ENCODE measurements at regions not wholly inside any gene's neighbourhood (a gene's known extent, or its start where the extent isn't known, plus 50 kb on each side); places are given as distances from the start of the nearest gene placed in this dataset.

- no peak overlapping the region for H3K23ac ChIP-seq (ENCODE audit: low read length in 2 of 2)
- H4K8ac ChIP-seq (ENCODE audit: low read length): no peak overlapping the region
- no peaks in the 10 kb centered on the region for H3K79me1 ChIP-seq (replicated peaks; ENCODE audit: low read length, poor library complexity, severe bottlenecking)
- H3K9me3 ChIP-seq (ENCODE audit: control insufficient read depth, low read length): peaks cover 3% of the 10 kb centered on the region
- no peak overlapping the region for H3K27ac ChIP-seq (ENCODE audit: low read length, poor library complexity, severe bottlenecking)
- H3K4me3 ChIP-seq (ENCODE audit: insufficient read depth in 1 of 2, low read depth in 1 of 2, low read length in 2 of 2): no peak overlapping the region
- H3K9ac ChIP-seq (ENCODE audit: low read length): no peak overlapping the region
- no peaks in the 10 kb centered on the region for H3K36me3 ChIP-seq (ENCODE audit: control insufficient read depth in 1 of 2, insufficient read depth in 2 of 2, low read depth in 1 of 2, low read length in 2 of 2)
- H4K91ac ChIP-seq (ENCODE audit: low read length): no peak overlapping the region
- no peak overlapping the region for H3K18ac ChIP-seq (ENCODE audit: low read depth in 1 of 2, low read length in 2 of 2)
- H2BK120ac ChIP-seq (ENCODE audit: low read depth, low read length): no peak overlapping the region
- no peak overlapping the region for H2BK15ac ChIP-seq (ENCODE audit: low read depth, poor library complexity, severe bottlenecking)
- H2AFZ ChIP-seq (ENCODE audit: low read depth, low read length): no peak overlapping the region
- DNase-seq: no peak
- H3K4me2 ChIP-seq (ENCODE audit: low read length, poor library complexity, severe bottlenecking): no peak overlapping the region
- WGBS: 79% methylated on average over 4 of the region's 4 CpGs
- H3K4ac ChIP-seq (ENCODE audit: low read depth in 1 of 2, low read length in 2 of 2): no peak overlapping the region
- no peak overlapping the region for H2BK12ac ChIP-seq (ENCODE audit: low read length in 2 of 2)
- H2AK5ac ChIP-seq (ENCODE audit: low read length, severe bottlenecking): no peak overlapping the region
- H3K14ac ChIP-seq (ENCODE audit: low read length in 2 of 2): no peak overlapping the region
- H2BK5ac ChIP-seq (ENCODE audit: low read depth, low read length, poor library complexity, severe bottlenecking): no peak overlapping the region
- peaks cover 2 to 5% of the 10 kb centered on the region in 2 experiments for H3K27me3 ChIP-seq (ENCODE audit: control insufficient read depth in 1 of 2, insufficient read depth in 1 of 2, low read length in 2 of 2)
- H3K4me1 ChIP-seq (ENCODE audit: control insufficient read depth, insufficient read depth, low read depth, low read length): no peaks in the 10 kb centered on the region
Observed at GRCh38 chr16:54576785-54577184, 290.2 kb upstream of the IRX3 start.

GRCh38 chr16:54568906-54569807, 282.6 kb upstream of the IRX3 start:
- Histone ChIP-seq H3K4ac (ENCODE audit: low read depth in 1 of 2, low read length in 2 of 2) (no peak overlapping the region), H2BK120ac (ENCODE audit: low read depth, low read length) (no peak overlapping the region), H3K79me1 (replicated peaks; ENCODE audit: low read length, poor library complexity, severe bottlenecking) (no peaks in the 10 kb centered on the region), H3K4me1 (ENCODE audit: control insufficient read depth, insufficient read depth, low read depth, low read length) (no peaks in the 10 kb centered on the region), H2AFZ (ENCODE audit: low read depth, low read length) (no peak overlapping the region), H3K9me3 (ENCODE audit: control insufficient read depth, low read length) (no peaks in the 10 kb centered on the region), H3K23ac (ENCODE audit: low read length in 2 of 2) (no peak overlapping the region), H2BK12ac (ENCODE audit: low read length in 2 of 2) (no peak overlapping the region), H3K14ac (ENCODE audit: low read length in 2 of 2) (no peak overlapping the region), H3K9ac (ENCODE audit: low read length) (no peak overlapping the region), H3K4me2 (ENCODE audit: low read length, poor library complexity, severe bottlenecking) (no peak overlapping the region), H3K27me3 (ENCODE audit: control insufficient read depth in 1 of 2, insufficient read depth in 1 of 2, low read length in 2 of 2) (peaks cover 0 to 3% of the 10 kb centered on the region in 2 experiments), H4K8ac (ENCODE audit: low read length) (no peak overlapping the region), H3K4me3 (ENCODE audit: insufficient read depth in 1 of 2, low read depth in 1 of 2, low read length in 2 of 2) (no peak overlapping the region), H3K27ac (ENCODE audit: low read length, poor library complexity, severe bottlenecking) (no peak overlapping the region), H4K91ac (ENCODE audit: low read length) (no peak overlapping the region), H2BK5ac (ENCODE audit: low read depth, low read length, poor library complexity, severe bottlenecking) (no peak overlapping the region), H3K18ac (ENCODE audit: low read depth in 1 of 2, low read length in 2 of 2) (no peak overlapping the region), H3K36me3 (ENCODE audit: control insufficient read depth in 1 of 2, insufficient read depth in 2 of 2, low read depth in 1 of 2, low read length in 2 of 2) (no peaks in the 10 kb centered on the region), H2BK15ac (ENCODE audit: low read depth, poor library complexity, severe bottlenecking) (no peak overlapping the region), H2AK5ac (ENCODE audit: low read length, severe bottlenecking) (no peak overlapping the region)
- WGBS: 82% methylated on average over 9 of the region's 9 CpGs
- no peak for DNase-seq

DNA sequence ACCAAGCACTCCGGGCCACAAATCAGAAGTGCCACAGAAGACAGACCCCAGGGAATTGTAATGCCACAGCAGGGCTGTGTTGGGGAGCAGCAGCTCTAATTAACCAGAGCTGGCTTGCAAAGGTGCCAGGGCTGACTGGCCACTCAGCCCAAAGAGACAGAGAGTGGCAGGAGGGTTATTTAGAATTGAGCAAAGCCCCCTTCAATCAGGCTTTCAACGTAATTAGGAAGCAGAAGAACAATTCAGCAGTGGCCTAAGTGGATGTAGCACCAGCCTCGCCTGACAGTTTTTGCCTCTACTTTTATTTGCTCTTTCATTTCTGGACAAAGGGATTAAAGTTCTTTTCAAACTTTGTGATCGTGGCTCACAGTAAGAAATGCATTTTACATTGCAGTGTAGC, 278.3 kb upstream of the IRX3 start:
- Histone ChIP-seq H3K79me1 (replicated peaks; ENCODE audit: low read length, poor library complexity, severe bottlenecking) (no peaks in the 10 kb centered on the region), H3K27ac (ENCODE audit: low read length, poor library complexity, severe bottlenecking) (no peak overlapping the region), H4K8ac (ENCODE audit: low read length) (no peak overlapping the region), H2BK120ac (ENCODE audit: low read depth, low read length) (no peak overlapping the region), H3K4me3 (ENCODE audit: insufficient read depth in 1 of 2, low read depth in 1 of 2, low read length in 2 of 2) (no peak overlapping the region), H2BK12ac (ENCODE audit: low read length in 2 of 2) (no peak overlapping the region), H2AK5ac (ENCODE audit: low read length, severe bottlenecking) (no peak overlapping the region), H3K4ac (ENCODE audit: low read depth in 1 of 2, low read length in 2 of 2) (no peak overlapping the region), H3K23ac (ENCODE audit: low read length in 2 of 2) (no peak overlapping the region), H3K14ac (ENCODE audit: low read length in 2 of 2) (no peak overlapping the region), H4K91ac (ENCODE audit: low read length) (no peak overlapping the region), H2AFZ (ENCODE audit: low read depth, low read length) (no peak overlapping the region), H2BK15ac (ENCODE audit: low read depth, poor library complexity, severe bottlenecking) (no peak overlapping the region), H3K9me3 (ENCODE audit: control insufficient read depth, low read length) (peaks cover 4% of the 10 kb centered on the region), H3K18ac (ENCODE audit: low read depth in 1 of 2, low read length in 2 of 2) (no peak overlapping the region), H3K4me1 (ENCODE audit: control insufficient read depth, insufficient read depth, low read depth, low read length) (no peaks in the 10 kb centered on the region), H3K27me3 (ENCODE audit: control insufficient read depth in 1 of 2, insufficient read depth in 1 of 2, low read length in 2 of 2) (peaks cover 0 to 3% of the 10 kb centered on the region in 2 experiments), H3K36me3 (ENCODE audit: control insufficient read depth in 1 of 2, insufficient read depth in 2 of 2, low read depth in 1 of 2, low read length in 2 of 2) (no peaks in the 10 kb centered on the region), H3K9ac (ENCODE audit: low read length) (no peak overlapping the region), H3K4me2 (ENCODE audit: low read length, poor library complexity, severe bottlenecking) (no peak overlapping the region), H2BK5ac (ENCODE audit: low read depth, low read length, poor library complexity, severe bottlenecking) (no peak overlapping the region)
- WGBS: 74% methylated on average over 4 of the region's 4 CpGs
- DNase-seq: no peak

DNA sequence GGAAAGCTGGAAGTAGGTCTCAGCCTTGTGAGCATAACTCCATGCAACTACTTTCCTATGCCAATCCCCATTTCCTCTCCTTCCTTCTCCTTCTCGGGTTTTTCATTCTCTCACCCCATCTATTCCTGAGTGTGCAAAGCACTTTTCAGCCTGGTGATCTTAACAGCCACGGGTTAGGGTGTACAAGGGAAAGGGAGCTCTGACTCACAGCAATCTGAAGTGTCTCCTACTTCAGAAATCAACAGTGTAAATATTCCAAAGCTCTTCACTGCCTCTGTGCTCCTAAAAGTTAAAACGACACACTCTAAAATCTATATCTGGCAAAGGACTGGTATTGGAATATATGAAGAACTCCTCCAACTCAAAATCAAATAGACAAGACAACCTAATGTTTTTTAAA, 268.0 kb upstream of the IRX3 start:
- no peak overlapping the region for H2BK5ac ChIP-seq (ENCODE audit: low read depth, low read length, poor library complexity, severe bottlenecking)
- H3K36me3 ChIP-seq (ENCODE audit: control insufficient read depth in 1 of 2, insufficient read depth in 2 of 2, low read depth in 1 of 2, low read length in 2 of 2): no peaks in the 10 kb centered on the region
- H2AK5ac ChIP-seq (ENCODE audit: low read length, severe bottlenecking): no peak overlapping the region
- no peak overlapping the region for H3K27ac ChIP-seq (ENCODE audit: low read length, poor library complexity, severe bottlenecking)
- no peak overlapping the region for H3K18ac ChIP-seq (ENCODE audit: low read depth in 1 of 2, low read length in 2 of 2)
- no peaks in the 10 kb centered on the region for H3K4me1 ChIP-seq (ENCODE audit: control insufficient read depth, insufficient read depth, low read depth, low read length)
- no peaks in the 10 kb centered on the region for H3K79me1 ChIP-seq (replicated peaks; ENCODE audit: low read length, poor library complexity, severe bottlenecking)
- H3K23ac ChIP-seq (ENCODE audit: low read length in 2 of 2): no peak overlapping the region
- H3K14ac ChIP-seq (ENCODE audit: low read length in 2 of 2): no peak overlapping the region
- no peak overlapping the region for H2BK15ac ChIP-seq (ENCODE audit: low read depth, poor library complexity, severe bottlenecking)
- H2AFZ ChIP-seq (ENCODE audit: low read depth, low read length): no peak overlapping the region
- no peak overlapping the region for H2BK120ac ChIP-seq (ENCODE audit: low read depth, low read length)
- H3K27me3 ChIP-seq (ENCODE audit: control insufficient read depth in 1 of 2, insufficient read depth in 1 of 2, low read length in 2 of 2): peaks cover 0 to 6% of the 10 kb centered on the region in 2 experiments
- no peak overlapping the region for H4K8ac ChIP-seq (ENCODE audit: low read length)
- no peak overlapping the region for H4K91ac ChIP-seq (ENCODE audit: low read length)
- no peak overlapping the region for H3K9ac ChIP-seq (ENCODE audit: low read length)
- 20% methylated on average over 2 of the region's 3 CpGs for WGBS
- H3K4me2 ChIP-seq (ENCODE audit: low read length, poor library complexity, severe bottlenecking): no peak overlapping the region
- H2BK12ac ChIP-seq (ENCODE audit: low read length in 2 of 2): no peak overlapping the region
- no peak overlapping the region for H3K4ac ChIP-seq (ENCODE audit: low read depth in 1 of 2, low read length in 2 of 2)
- H3K9me3 ChIP-seq (ENCODE audit: control insufficient read depth, low read length): peaks cover 5% of the 10 kb centered on the region
- no peak overlapping the region for H3K4me3 ChIP-seq (ENCODE audit: insufficient read depth in 1 of 2, low read depth in 1 of 2, low read length in 2 of 2)
- no peak for DNase-seq
